Tibial nerve (tissue), 4 donors: ENCODE measurements at regions not wholly inside any gene's neighbourhood (a gene's known extent, or its start where the extent isn't known, plus 50 kb on each side); places are given as distances from the start of the nearest gene placed in this dataset.

ENCODE experiments used
- CTCF ChIP-seq, 5 experiments: fragments of 200-600 bp in 3 of 5; fragments of 450-650 bp in 2 of 5; sonication (generic) in 3 of 5; IDR thresholded peaks; one replicate each; pipeline ENCODE4 v1.5.1; 2016 to 2019; ENCODE audit warnings: antibody characterized with exemption in 5 of 5, mild to moderate bottlenecking in 3 of 5, moderate library complexity in 2 of 5
- EP300 ChIP-seq, 2 donors: sonication (generic); formaldehyde crosslinking; IDR thresholded peaks; one replicate each; pipeline ENCODE4 v1.6.1; 2017; ENCODE audit warnings: antibody characterized with exemption in 2 of 2, mild to moderate bottlenecking in 1 of 2
- POLR2A ChIP-seq, 2 donors: fragments of 450-650 bp; IDR thresholded peaks; one replicate each; pipeline ENCODE4 v1.6.1; 2017; ENCODE audit warnings: antibody characterized with exemption in 2 of 2, mild to moderate bottlenecking in 2 of 2, moderate library complexity in 2 of 2

GRCh38 chr7:91527460-91527859 lies 263.2 kb downstream of the FZD1 start:
- TF ChIP-seq EP300 (IDR thresholded peaks at IDR 0.05) (no peak), CTCF (IDR thresholded peaks at IDR 0.05) (no peak), POLR2A (IDR thresholded peaks at IDR 0.05) (no peak)
